ENCODE measurements at regions not wholly inside any gene's neighbourhood (a gene's known extent, or its start where the extent isn't known, plus 50 kb on each side); places are given as distances from the start of the nearest gene placed in this dataset.

DNA sequence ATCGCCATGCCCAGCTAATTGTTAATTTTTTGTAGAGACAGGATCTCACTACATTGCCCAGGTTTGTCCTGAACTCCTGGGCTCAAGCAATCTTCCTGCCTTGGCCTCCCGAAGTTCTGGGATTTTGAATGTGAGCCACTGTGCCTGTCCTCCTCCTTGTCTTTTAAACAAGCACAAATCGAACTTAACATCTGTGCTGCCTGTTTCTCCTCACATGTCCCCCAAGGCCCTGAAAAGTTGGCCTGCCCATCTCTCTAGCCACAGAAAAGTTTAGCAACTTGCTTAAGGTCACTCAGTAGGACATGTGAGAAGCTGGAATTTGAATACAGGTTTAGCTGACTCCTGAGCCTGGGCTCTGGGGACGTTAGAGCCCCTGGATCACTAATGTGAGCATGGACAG is 115.7 kb upstream of the KCNG1 start:
- H3K4me3 ChIP-seq (ENCODE audit: low read length): no peak overlapping the region
- no peaks in the 10 kb centered on the region for H3K79me2 ChIP-seq (ENCODE audit: low read length)
- H3K27ac ChIP-seq (ENCODE audit: low read length): no peak overlapping the region
- no peak overlapping the region for H3K4me2 ChIP-seq (ENCODE audit: low read length)
- no peaks in the 10 kb centered on the region for H3K4me1 ChIP-seq (ENCODE audit: low read length)
- no peaks in the 10 kb centered on the region for H4K20me1 ChIP-seq (ENCODE audit: insufficient read depth, low read length)
- H3K9me3 ChIP-seq (ENCODE audit: insufficient read depth, low read length): no peaks in the 10 kb centered on the region
- TF ChIP-seq EZH2phosphoT487 (IDR thresholded peaks at IDR 0.05; ENCODE audit: low read depth): no peak
- no peak for TF ChIP-seq CTCF (IDR thresholded peaks at IDR 0.05; ENCODE audit: low read depth, low read length)
- H3K36me3 ChIP-seq (replicated peaks; ENCODE audit: low read depth, low read length): no peaks in the 10 kb centered on the region
- no peak overlapping the region for H3K9ac ChIP-seq (ENCODE audit: low read length)
- H2AFZ ChIP-seq (ENCODE audit: low read depth, low read length): no peak overlapping the region
- H3K27me3 ChIP-seq (ENCODE audit: low read depth, low read length): peaks cover 46% of the 10 kb centered on the region

- H3K79me2 ChIP-seq (ENCODE audit: low read length): no peaks in the 10 kb centered on the region
- no peaks in the 10 kb centered on the region for H3K4me1 ChIP-seq (ENCODE audit: low read length)
- H3K27ac ChIP-seq (ENCODE audit: low read length): no peak overlapping the region
- H2AFZ ChIP-seq (ENCODE audit: low read depth, low read length): no peak overlapping the region
- no peak overlapping the region for H3K9ac ChIP-seq (ENCODE audit: low read length)
- H4K20me1 ChIP-seq (ENCODE audit: insufficient read depth, low read length): no peaks in the 10 kb centered on the region
- no peaks in the 10 kb centered on the region for H3K9me3 ChIP-seq (ENCODE audit: insufficient read depth, low read length)
- H3K27me3 ChIP-seq (ENCODE audit: low read depth, low read length): peaks cover 44% of the 10 kb centered on the region
- no peak overlapping the region for H3K4me3 ChIP-seq (ENCODE audit: low read length)
- no peak for TF ChIP-seq EZH2phosphoT487 (IDR thresholded peaks at IDR 0.05; ENCODE audit: low read depth)
- no peak for TF ChIP-seq CTCF (IDR thresholded peaks at IDR 0.05; ENCODE audit: low read depth, low read length)
- no peak overlapping the region for H3K4me2 ChIP-seq (ENCODE audit: low read length)
- H3K36me3 ChIP-seq (replicated peaks; ENCODE audit: low read depth, low read length): no peaks in the 10 kb centered on the region
These were observed 114.6 kb upstream of the KCNG1 start for GRCh38 chr20:51137461-51137860.

GRCh38 chr20:51135926-51136715 is 113.2 kb upstream of the KCNG1 start:
- no peak for TF ChIP-seq EZH2phosphoT487 (IDR thresholded peaks at IDR 0.05; ENCODE audit: low read depth)
- no peak for TF ChIP-seq CTCF (IDR thresholded peaks at IDR 0.05; ENCODE audit: low read depth, low read length)
- peaks cover 53% of the 10 kb centered on the region for H3K27me3 ChIP-seq (ENCODE audit: low read depth, low read length)
- no peak overlapping the region for H2AFZ ChIP-seq (ENCODE audit: low read depth, low read length)
- no peak overlapping the region for H3K27ac ChIP-seq (ENCODE audit: low read length)
- no peak overlapping the region for H3K9ac ChIP-seq (ENCODE audit: low read length)
- no peaks in the 10 kb centered on the region for H3K79me2 ChIP-seq (ENCODE audit: low read length)
- H3K9me3 ChIP-seq (ENCODE audit: insufficient read depth, low read length): no peaks in the 10 kb centered on the region
- H3K4me1 ChIP-seq (ENCODE audit: low read length): no peaks in the 10 kb centered on the region
- no peaks in the 10 kb centered on the region for H4K20me1 ChIP-seq (ENCODE audit: insufficient read depth, low read length)
- H3K4me2 ChIP-seq (ENCODE audit: low read length): no peak overlapping the region
- no peak overlapping the region for H3K4me3 ChIP-seq (ENCODE audit: low read length)
- no peaks in the 10 kb centered on the region for H3K36me3 ChIP-seq (replicated peaks; ENCODE audit: low read depth, low read length)

DNA sequence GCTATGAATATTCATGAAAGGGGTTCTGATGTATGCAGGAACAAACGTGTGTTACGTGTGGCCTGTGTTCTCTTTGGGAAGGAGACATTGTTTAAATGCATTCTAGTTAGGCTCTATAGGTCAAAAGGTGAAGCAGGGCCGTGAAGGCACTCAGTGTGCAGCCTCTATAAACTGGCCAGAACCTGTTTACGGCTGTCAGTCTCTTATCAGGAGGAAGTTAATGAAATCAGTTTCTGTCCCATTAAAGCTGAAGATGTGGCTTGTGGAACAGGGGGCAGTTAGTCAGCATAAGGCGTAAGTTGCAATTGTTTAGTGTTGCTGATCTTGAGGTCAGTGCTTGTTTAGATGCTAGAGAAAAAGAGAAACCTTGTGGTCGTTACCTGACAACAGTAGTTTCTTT is 111.5 kb upstream of the KCNG1 start:
- Histone ChIP-seq H3K4me1 (ENCODE audit: low read length) (no peaks in the 10 kb centered on the region), H3K9me3 (ENCODE audit: insufficient read depth, low read length) (no peaks in the 10 kb centered on the region), H3K36me3 (replicated peaks; ENCODE audit: low read depth, low read length) (no peaks in the 10 kb centered on the region), H3K4me2 (ENCODE audit: low read length) (no peak overlapping the region), H3K27ac (ENCODE audit: low read length) (no peak overlapping the region), H2AFZ (ENCODE audit: low read depth, low read length) (no peak overlapping the region), H4K20me1 (ENCODE audit: insufficient read depth, low read length) (no peaks in the 10 kb centered on the region), H3K27me3 (ENCODE audit: low read depth, low read length) (peaks cover 43% of the 10 kb centered on the region), H3K4me3 (ENCODE audit: low read length) (no peak overlapping the region), H3K79me2 (ENCODE audit: low read length) (no peaks in the 10 kb centered on the region), H3K9ac (ENCODE audit: low read length) (no peak overlapping the region)
- no peak for TF ChIP-seq CTCF (IDR thresholded peaks at IDR 0.05; ENCODE audit: low read depth, low read length)
- no peak for TF ChIP-seq EZH2phosphoT487 (IDR thresholded peaks at IDR 0.05; ENCODE audit: low read depth)
